Brain microvascular endothelial cell (primary cell): ENCODE measurements at regions not wholly inside any gene's neighbourhood (a gene's known extent, or its start where the extent isn't known, plus 50 kb on each side); places are given as distances from the start of the nearest gene placed in this dataset.

Experiments
- DNase-seq: peaks from one replicate; pipeline ENCODE4 v3.0.0-alpha.2; 2020
- H3K27ac ChIP-seq: fragments of 250-450 bp; sonication (Bioruptor Pico); 2 replicates; pipeline ENCODE4 v1.5.1; 2020; ENCODE audit warnings: mild to moderate bottlenecking, moderate library complexity
- H3K27me3 ChIP-seq: fragments of 250-450 bp; sonication (Bioruptor Pico); replicated peaks from 2 replicates; pipeline ENCODE4 v1.5.1; 2020; ENCODE audit warnings: mild to moderate bottlenecking
- H3K36me3 ChIP-seq: fragments of 250-450 bp; sonication (Bioruptor Pico); replicated peaks from 2 replicates; pipeline ENCODE4 v1.5.1; 2020; ENCODE audit warnings: mild to moderate bottlenecking
- H3K4me3 ChIP-seq: 2 replicates; pipeline ENCODE4 v1.5.1; 2011; ENCODE audit warnings: low read depth, mild to moderate bottlenecking, control low read depth, low read length, moderate library complexity
- CTCF ChIP-seq: IDR thresholded peaks from 2 replicates; pipeline ENCODE4 v1.5.1; 2011; ENCODE audit warnings: low read depth, mild to moderate bottlenecking, moderate library complexity, low read length, control low read depth, inconsistent platforms; ENCODE audit errors: missing control alignments
- in situ Hi-C: cut with HindIII; loops from 2 replicates; pipeline ENCODE4 v1.10.0; 2017; ENCODE audit warnings: low sequenced_read_pairs, low pct_ligation_motif_present

- in situ Hi-C loops: no loop called here
- no peaks in the 10 kb centered on the region for H3K27me3 ChIP-seq
- no peak for DNase-seq
- H3K4me3 ChIP-seq: no peak overlapping the region
- H3K27ac ChIP-seq: no peak overlapping the region
- no peaks in the 10 kb centered on the region for H3K36me3 ChIP-seq
- no peak for TF ChIP-seq CTCF
These were observed 184.4 kb upstream of the DOK6 start for GRCh38 chr18:69216321-69216720.

- in situ Hi-C loops: no loop called here
- Histone ChIP-seq H3K27ac (no peak overlapping the region), H3K4me3 (no peak overlapping the region), H3K36me3 (no peaks in the 10 kb centered on the region), H3K27me3 (no peaks in the 10 kb centered on the region)
- DNase-seq: no peak
- no peak for TF ChIP-seq CTCF
These were observed 183.3 kb upstream of the DOK6 start for GRCh38 chr18:69217196-69218000.

GRCh38 chr18:69220529-69220928, 180.2 kb upstream of the DOK6 start:
- Histone ChIP-seq H3K27me3 (no peaks in the 10 kb centered on the region), H3K36me3 (no peaks in the 10 kb centered on the region), H3K27ac (no peak overlapping the region), H3K4me3 (no peak overlapping the region)
- TF ChIP-seq CTCF: no peak
- in situ Hi-C loops: no loop called here
- no peak for DNase-seq

GRCh38 chr18:69222089-69222488, 178.6 kb upstream of the DOK6 start:
- H3K36me3 ChIP-seq: no peaks in the 10 kb centered on the region
- no peak for DNase-seq
- H3K27me3 ChIP-seq: no peaks in the 10 kb centered on the region
- no peak overlapping the region for H3K4me3 ChIP-seq
- no peak overlapping the region for H3K27ac ChIP-seq
- TF ChIP-seq CTCF: no peak
- in situ Hi-C loops: no loop called here

- H3K36me3 ChIP-seq: no peaks in the 10 kb centered on the region
These were observed 173.7 kb upstream of the DOK6 start for GRCh38 chr18:69226971-69227370.

More at GRCh38 chr18:69226971-69227370, 173.7 kb upstream of the DOK6 start:
- in situ Hi-C loops: no loop called here
- DNase-seq: no peak
- TF ChIP-seq CTCF: no peak
- H3K27me3 ChIP-seq: no peaks in the 10 kb centered on the region
- H3K4me3 ChIP-seq: no peak overlapping the region
- no peak overlapping the region for H3K27ac ChIP-seq
